HEK293 (cell line): ENCODE measurements at regions not wholly inside any gene's neighbourhood (a gene's known extent, or its start where the extent isn't known, plus 50 kb on each side); places are given as distances from the start of the nearest gene placed in this dataset.
"Not testable (repeated sequence)": the region's sequence is repeated elsewhere in the genome, so short reads cannot be mapped to it uniquely, and the experiment has no call there.

Experiments
- CTCF ChIP-seq: fragments of 450-650 bp; formaldehyde crosslinking; IDR thresholded peaks from 2 replicates; pipeline ENCODE4 v1.5.1; 2016; ENCODE audit warnings: missing biosample characterization, missing genetic modification characterization
- HOXA7 ChIP-seq: sonication (generic); formaldehyde crosslinking; IDR thresholded peaks from 2 replicates; pipeline ENCODE4 v1.8.1; 2022; ENCODE audit warnings: missing genetic modification reagents, borderline replicate concordance
- KLF10 ChIP-seq: fragments of 450-650 bp; IDR thresholded peaks from 2 replicates; pipeline ENCODE4 v1.5.1; 2018; ENCODE audit warnings: missing biosample characterization, mild to moderate bottlenecking, missing genetic modification characterization
- SETDB1 ChIP-seq: IDR thresholded peaks from one replicate; pipeline ENCODE4 v1.6.1; 2017; ENCODE audit warnings: mild to moderate bottlenecking, low read length, moderate library complexity, mixed read lengths; ENCODE audit not compliant: insufficient read length
- ZNF121 ChIP-seq: fragments of 450-650 bp; formaldehyde crosslinking; IDR thresholded peaks from 2 replicates; pipeline ENCODE4 v1.5.1; 2016; ENCODE audit warnings: missing biosample characterization, missing genetic modification characterization
- ZNF549 ChIP-seq: fragments of 450-650 bp; IDR thresholded peaks from 2 replicates; pipeline ENCODE4 v1.5.1; 2018; ENCODE audit warnings: missing biosample characterization, missing genetic modification characterization, mild to moderate bottlenecking, inconsistent platforms, moderate library complexity
- ZNF645 ChIP-seq: fragments of 450-650 bp; formaldehyde crosslinking; IDR thresholded peaks from 2 replicates; pipeline ENCODE4; 2016; ENCODE audit warnings: missing biosample characterization, missing genetic modification characterization
- ZNF776 ChIP-seq: fragments of 450-650 bp; formaldehyde crosslinking; IDR thresholded peaks from 2 replicates; pipeline ENCODE4 v1.5.0; 2017; ENCODE audit warnings: missing biosample characterization, missing genetic modification characterization, borderline replicate concordance
- ZNF777 ChIP-seq: fragments of 450-650 bp; formaldehyde crosslinking; IDR thresholded peaks from 2 replicates; pipeline ENCODE4 v1.5.1; 2017; ENCODE audit warnings: missing biosample characterization, missing genetic modification characterization, borderline replicate concordance
- ZSCAN18 ChIP-seq: fragments of 450-650 bp; formaldehyde crosslinking; IDR thresholded peaks from 2 replicates; pipeline ENCODE4 v1.5.1; 2016; ENCODE audit warnings: missing biosample characterization, missing genetic modification characterization

GRCh38 chr9:41016699-41017098, 111.8 kb downstream of the FOXD4L6 start:
- TF ChIP-seq KLF10 (tag by site-specific recombination); ZNF645; ZNF776 (tag by site-specific recombination); ZNF777 (tag by site-specific recombination); ZSCAN18; HOXA7; SETDB1; CTCF (tag by site-specific recombination); ZNF549 (tag by site-specific recombination); ZNF121 (tag by site-specific recombination): not testable (repeated sequence)
